ENCODE measurements at regions not wholly inside any gene's neighbourhood (a gene's known extent, or its start where the extent isn't known, plus 50 kb on each side); places are given as distances from the start of the nearest gene placed in this dataset.

DNA sequence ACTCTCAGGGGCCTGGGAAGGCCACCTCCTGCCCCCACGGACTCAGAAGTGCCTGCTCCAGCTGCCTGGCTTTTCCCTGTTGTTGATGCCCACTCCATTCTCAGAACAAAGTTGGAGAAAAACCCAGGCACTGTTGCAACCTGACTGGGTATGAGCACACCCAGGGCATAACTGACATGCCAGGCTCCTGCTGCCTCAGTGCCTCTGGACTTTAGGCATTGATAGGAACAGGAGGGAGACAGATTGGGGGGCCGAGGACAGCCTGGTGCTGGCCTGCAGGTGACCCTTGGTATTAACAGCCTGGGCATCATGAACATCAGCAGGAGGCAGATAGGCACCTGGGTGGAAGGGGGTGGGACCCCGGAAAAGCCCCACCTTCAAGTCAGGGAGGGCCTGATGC is 685.9 kb upstream of the CDH10 start:
- no peak for TF ChIP-seq POLR2A (IDR thresholded peaks at IDR 0.05; ENCODE audit: low read depth, low read length)
- no peak for TF ChIP-seq POLR2AphosphoS5 (IDR thresholded peaks at IDR 0.05; ENCODE audit: low read depth, low read length)
